ENCODE measurements at regions not wholly inside any gene's neighbourhood (a gene's known extent, or its start where the extent isn't known, plus 50 kb on each side); places are given as distances from the start of the nearest gene placed in this dataset.

GRCh38 chr7:41060796-41061195 lies 642.1 kb downstream of the INHBA start:
- DNase-seq = peak; percentile 24

GRCh38 chr7:41059796-41060195 lies 643.1 kb downstream of the INHBA start:
- peak; percentile 84 for DNase-seq

GRCh38 chr7:41058986-41059741 lies 643.7 kb downstream of the INHBA start:
- DNase-seq = peak; percentile 99

GRCh38 chr7:41054960-41055661 lies 647.8 kb downstream of the INHBA start:
- DNase-seq = peak; percentile 99

- DNase-seq = no peak
Measured at GRCh38 chr7:41053820-41054219, 649.1 kb downstream of the INHBA start.

GRCh38 chr7:41052736-41053135 lies 650.2 kb downstream of the INHBA start:
- DNase-seq = peak; percentile 38

- DNase-seq = no peak
Measured at GRCh38 chr7:41052201-41052600, 650.7 kb downstream of the INHBA start.

GRCh38 chr7:41051535-41051934 lies 651.4 kb downstream of the INHBA start:
- no peak for DNase-seq

GRCh38 chr7:41051062-41051461 lies 651.8 kb downstream of the INHBA start:
- no peak for DNase-seq

- no peak for DNase-seq
Measured at GRCh38 chr7:41048771-41049170, 654.1 kb downstream of the INHBA start.

GRCh38 chr7:41047789-41048191 lies 655.1 kb downstream of the INHBA start:
- peak; percentile 34 for DNase-seq

GRCh38 chr7:41047211-41047610 lies 655.7 kb downstream of the INHBA start:
- DNase-seq = peak; percentile 50

- DNase-seq = peak; percentile 77
Measured at GRCh38 chr7:41046776-41047175, 656.1 kb downstream of the INHBA start.

GRCh38 chr7:41046221-41046761 lies 656.6 kb downstream of the INHBA start:
- DNase-seq = peak; percentile 45

- DNase-seq = peak; percentile 97
Measured at GRCh38 chr7:41045556-41046123, 657.2 kb downstream of the INHBA start.

- DNase-seq = no peak
Measured at GRCh38 chr7:41039981-41040380, 662.9 kb downstream of the INHBA start.

- DNase-seq = no peak
Measured at GRCh38 chr7:41039386-41039953, 663.4 kb downstream of the INHBA start.

- DNase-seq = no peak
Measured at GRCh38 chr7:41038211-41038610, 664.7 kb downstream of the INHBA start.

GRCh38 chr7:41037691-41038090 lies 665.2 kb downstream of the INHBA start:
- DNase-seq = no peak

- peak; percentile 75 for DNase-seq
Measured at GRCh38 chr7:41035794-41036193, 667.1 kb downstream of the INHBA start.

- DNase-seq = no peak
Measured at GRCh38 chr7:41033500-41033899, 669.4 kb downstream of the INHBA start.

- no peak for DNase-seq
Measured at GRCh38 chr7:41030673-41031072, 672.2 kb downstream of the INHBA start.

- peak; percentile 17 for DNase-seq
Measured at GRCh38 chr7:41029072-41029499, 673.8 kb downstream of the INHBA start.
